MM.1S (cell line): ENCODE measurements at regions not wholly inside any gene's neighbourhood (a gene's known extent, or its start where the extent isn't known, plus 50 kb on each side); places are given as distances from the start of the nearest gene placed in this dataset.

ENCODE experiments used
- CTCF ChIP-seq: fragments of 300-600 bp; sonication (generic); IDR thresholded peaks from 2 replicates; pipeline ENCODE4 v1.5.1; 2016; ENCODE audit warnings: antibody characterized with exemption, low read length, mixed read lengths
- EZH2 ChIP-seq: fragments of 300-600 bp; sonication (generic); optimal IDR thresholded peaks from 2 replicates; pipeline ENCODE3; 2017; ENCODE audit warnings: low read depth, mild to moderate bottlenecking, antibody characterized with exemption, low read length, mixed read lengths

DNA sequence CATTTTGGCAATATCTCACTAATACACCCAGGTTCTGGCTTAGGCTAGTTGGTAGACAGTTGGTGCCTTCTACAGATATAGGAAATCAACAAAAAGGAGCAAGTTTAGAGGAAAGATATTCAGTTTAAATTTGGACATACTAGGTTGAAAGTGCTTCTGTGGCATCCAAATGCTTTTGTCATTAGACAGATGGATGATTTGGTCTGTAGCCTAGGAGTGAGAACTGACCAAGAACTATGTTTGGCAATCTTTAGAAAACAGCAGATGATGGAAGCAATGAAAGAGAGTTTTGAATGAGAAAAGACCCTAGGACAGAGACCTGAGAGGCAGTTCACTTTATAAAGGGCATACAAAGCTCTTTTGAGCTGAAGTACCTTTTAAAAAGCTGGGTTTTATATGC lies 201.3 kb upstream of the FSHR start:
- TF ChIP-seq CTCF, result no peak
- no peak for TF ChIP-seq EZH2
